K562 (cell line): ENCODE measurements at regions not wholly inside any gene's neighbourhood (a gene's known extent, or its start where the extent isn't known, plus 50 kb on each side); places are given as distances from the start of the nearest gene placed in this dataset.

Experiments used
- ATAC-seq: fragments of 200-7000 bp; cut with Tn5 transposase; 3 replicates; pipeline ENCODE4 v1.9.1; 2020; ENCODE audit warnings: moderate library complexity
- BruUV-seq: library from RNA; stranded (reverse); fragments of 400-500 nt; replicated peaks from 2 replicates; lab custom pipeline; 2021; lab: Mats Ljungman, UMichigan
- CTCF ChIA-PET: fragments of 300-600 bp; formaldehyde crosslinking; extraction: SDS; loops from one replicate; lab custom pipeline; 2021; ENCODE audit warnings: low intra/inter-chr PET ratio; lab: Yijun Ruan, JAX
- POLR2A ChIA-PET: fragments of 300-600, 350-650 bp; sonication (Branson Sonifier 250); formaldehyde crosslinking; extraction: SDS; loops from one replicate; lab custom pipeline; 2021; ENCODE audit warnings: antibody characterized with exemption, inconsistent platforms; lab: Yijun Ruan, JAX
- DNase-seq, 4 experiments: peaks; one replicate each; pipeline versions ENCODE4 v3.0.0 to v3.0.0-alpha.2; 2011 to 2018; ENCODE audit warnings: low spot score in 3 of 4, mixed read lengths in 3 of 4; ENCODE audit errors: extremely low read depth in 1 of 4
- FAIRE-seq: peaks from 2 replicates; lab custom pipeline; 2011; peaks lifted over from hg19 to GRCh38; lab: Jason Lieb, UNC
- H2AFZ ChIP-seq: 2 replicates; pipeline ENCODE4 v1.6.0; 2011; ENCODE audit warnings: low read depth, low read length, control low read depth, inconsistent platforms
- H3K27ac ChIP-seq: fragments of 200-600 bp; 3 replicates; pipeline ENCODE4 v1.8.0; 2011; ENCODE audit warnings: low read depth, mild to moderate bottlenecking, control low read depth, inconsistent platforms, low read length, moderate library complexity, mixed read lengths; ENCODE audit errors: extremely low read depth
- H3K27me3 ChIP-seq, 2 experiments: fragments of 300-600 bp in 1 of 2; 2 replicates in 1 of 2; 3 replicates in 1 of 2; pipeline versions ENCODE4 v1.6.0 to v1.8.0; 2011; ENCODE audit warnings: inconsistent platforms in 2 of 2, low read length in 2 of 2, mild to moderate bottlenecking in 1 of 2, mixed read lengths in 1 of 2, moderate library complexity in 1 of 2; ENCODE audit not compliant: control insufficient read depth in 2 of 2, insufficient read depth in 2 of 2
- H3K36me3 ChIP-seq: fragments of 300-600 bp; 3 replicates; pipeline ENCODE4 v1.8.0; 2011; ENCODE audit warnings: mild to moderate bottlenecking, low read length, inconsistent platforms; ENCODE audit not compliant: control insufficient read depth, insufficient read depth
- H3K4me1 ChIP-seq, 2 experiments: fragments of 200-600 bp in 1 of 2; replicated peaks in 1 of 2; 2 replicates in 1 of 2; 3 replicates in 1 of 2; pipeline versions ENCODE4 v1.5.1 to v1.8.0; 2011; ENCODE audit warnings: inconsistent platforms in 2 of 2, low read length in 2 of 2, mild to moderate bottlenecking in 1 of 2, mixed read lengths in 1 of 2, moderate library complexity in 1 of 2; ENCODE audit not compliant: control insufficient read depth in 2 of 2, insufficient read depth in 2 of 2
- H3K4me2 ChIP-seq: 2 replicates; pipeline ENCODE4 v1.6.1; 2011; ENCODE audit warnings: low read length, control low read depth, inconsistent platforms, mixed read lengths; ENCODE audit not compliant: insufficient read depth
- H3K4me3 ChIP-seq: fragments of 200-600 bp; sonication (generic), shearing (Covaris generic); 2 replicates; pipeline ENCODE4 v1.5.1; 2016; ENCODE audit warnings: control low read depth, inconsistent platforms
- H3K79me2 ChIP-seq: fragments of 200-600 bp; 3 replicates; pipeline ENCODE4 v1.8.0; 2011; ENCODE audit warnings: low read length, inconsistent platforms; ENCODE audit not compliant: control insufficient read depth, insufficient read depth
- H3K9ac ChIP-seq, 2 experiments: 2 replicates each; pipeline versions ENCODE4 v1.6.0 to v1.6.1; 2011; ENCODE audit warnings: low read depth in 2 of 2, low read length in 2 of 2, control low read depth in 1 of 2, inconsistent platforms in 1 of 2, mild to moderate bottlenecking in 1 of 2, mixed read lengths in 1 of 2; ENCODE audit not compliant: insufficient read depth in 1 of 2
- H3K9me1 ChIP-seq: one replicate; pipeline ENCODE4 v1.6.0; 2011; ENCODE audit warnings: inconsistent platforms, mild to moderate bottlenecking, low read length, moderate library complexity; ENCODE audit not compliant: control insufficient read depth, insufficient read depth
- H3K9me3 ChIP-seq: replicated peaks from 2 replicates; pipeline ENCODE4 v1.5.1; 2011; ENCODE audit warnings: low read depth, low read length, inconsistent platforms; ENCODE audit not compliant: control insufficient read depth, insufficient read depth
- H4K20me1 ChIP-seq: replicated peaks from 2 replicates; pipeline ENCODE4 v1.6.1; 2011; ENCODE audit warnings: low read length, inconsistent platforms, mixed read lengths; ENCODE audit not compliant: control insufficient read depth, insufficient read depth
- ATF3 ChIP-seq, 2 experiments: fragments of 450-650 bp in 1 of 2; sonication (generic) in 1 of 2; formaldehyde crosslinking in 1 of 2; IDR thresholded peaks in 1 of 2; conservative IDR thresholded peaks in 1 of 2; 2 replicates each; pipeline versions ENCODE4 v1.6.1 to v1.8.1; 2016 to 2023; ENCODE audit warnings: mild to moderate bottlenecking in 2 of 2, moderate library complexity in 2 of 2, inconsistent platforms in 1 of 2, missing genetic modification reagents in 1 of 2
- CCNT2 ChIP-seq: IDR thresholded peaks from 2 replicates; pipeline ENCODE4 v1.6.1; 2011; ENCODE audit warnings: borderline replicate concordance, low read depth, mild to moderate bottlenecking, moderate library complexity, mixed read lengths, low read length; ENCODE audit not compliant: insufficient read length; ENCODE audit errors: extremely low read depth
- CEBPG ChIP-seq, 3 experiments: fragments of 200-800 bp in 1 of 3; sonication (Bioruptor generic) in 1 of 3; sonication (generic) in 1 of 3; formaldehyde crosslinking in 1 of 3; IDR thresholded peaks in 2 of 3; conservative IDR thresholded peaks in 1 of 3; 2 replicates each; pipeline versions ENCODE4 v1.6.1 to v1.8.0; 2016 to 2022; ENCODE audit warnings: missing compliant biosample characterization in 2 of 3, missing genetic modification characterization in 2 of 3, mild to moderate bottlenecking in 1 of 3, missing genetic modification reagents in 1 of 3
- DPF2 ChIP-seq: fragments of 450-650 bp; IDR thresholded peaks from 2 replicates; pipeline ENCODE4 v1.6.1; 2016
- ELF1 ChIP-seq: fragments of 200-800 bp; sonication (Bioruptor generic); IDR thresholded peaks from 2 replicates; pipeline ENCODE4 v1.6.1; 2016; ENCODE audit warnings: missing genetic modification characterization, missing compliant biosample characterization
- GATA2 ChIP-seq: sonication (generic); formaldehyde crosslinking; IDR thresholded peaks from 2 replicates; pipeline ENCODE4 v1.4.0; 2020; ENCODE audit warnings: mild to moderate bottlenecking, missing genetic modification reagents
- KLF1 ChIP-seq: fragments of 450-650 bp; IDR thresholded peaks from 2 replicates; pipeline ENCODE4 v1.6.1; 2016; ENCODE audit warnings: missing genetic modification characterization, missing compliant biosample characterization
- NFATC3 ChIP-seq: fragments of 450-650 bp; IDR thresholded peaks from 2 replicates; pipeline ENCODE4 v1.6.1; 2017; ENCODE audit warnings: mild to moderate bottlenecking
- NKRF ChIP-seq: fragments of 450-650 bp; IDR thresholded peaks from 2 replicates; pipeline ENCODE4 v1.6.1; 2016; ENCODE audit warnings: borderline replicate concordance
- PML ChIP-seq: IDR thresholded peaks from 2 replicates; pipeline ENCODE4 v1.6.1; 2012; ENCODE audit warnings: low read length, inconsistent platforms
- RBM17 ChIP-seq: fragments of 200-400 bp; formaldehyde crosslinking; IDR thresholded peaks from 2 replicates; pipeline ENCODE4 v1.6.1; 2017; ENCODE audit warnings: low read depth, mild to moderate bottlenecking, low read length, borderline replicate concordance
- SIX5 ChIP-seq, 2 experiments: IDR thresholded peaks; 2 replicates each; pipeline ENCODE4 v1.6.1; 2011; ENCODE audit warnings: low read length in 2 of 2, borderline replicate concordance in 1 of 2, low read depth in 1 of 2, mild to moderate bottlenecking in 1 of 2, moderate library complexity in 1 of 2; ENCODE audit not compliant: insufficient read depth in 1 of 2
- SMC3 ChIP-seq: conservative IDR thresholded peaks from 2 replicates; pipeline ENCODE4 v1.6.1; 2011; ENCODE audit warnings: low read depth, low read length, improper control_type of control experiment; ENCODE audit not compliant: insufficient read depth
- SRSF7 ChIP-seq: fragments of 200-400 bp; formaldehyde crosslinking; optimal IDR thresholded peaks from 2 replicates; pipeline ENCODE3; 2017; ENCODE audit warnings: mild to moderate bottlenecking, low read depth, low read length
- TFAM ChIP-seq: fragments of 250-450 bp; sonication (Bioruptor Pico); conservative IDR thresholded peaks from 2 replicates; pipeline ENCODE4 v1.5.0; 2021; ENCODE audit warnings: mild to moderate bottlenecking, moderate library complexity
- YY1 ChIP-seq, 3 experiments: IDR thresholded peaks; 2 replicates each; pipeline ENCODE4 v1.6.1; 2011; ENCODE audit warnings: low read length in 2 of 3, mild to moderate bottlenecking in 2 of 3, moderate library complexity in 2 of 3, borderline replicate concordance in 1 of 3, control low read depth in 1 of 3, low read depth in 1 of 3; ENCODE audit not compliant: insufficient read depth in 3 of 3, insufficient replicate concordance in 2 of 3, control insufficient read depth in 1 of 3, insufficient read length in 1 of 3; ENCODE audit errors: extremely low read depth in 1 of 3
- ZC3H8 ChIP-seq: fragments of 450-650 bp; IDR thresholded peaks from 2 replicates; pipeline ENCODE4 v1.6.1; 2017
- ZEB2 ChIP-seq: fragments of 450-650 bp; IDR thresholded peaks from 2 replicates; pipeline ENCODE4 v1.6.1; 2016
- ZNF232 ChIP-seq: sonication (generic); formaldehyde crosslinking; IDR thresholded peaks from 2 replicates; pipeline ENCODE4 v1.8.0; 2022; ENCODE audit warnings: mild to moderate bottlenecking, missing genetic modification reagents
- WGBS: fragments of 100-300 bp; shearing (Covaris generic); methylation state at CpG from one replicate; pipeline ENCODE4 v1.1.6; 2016; ENCODE audit warnings: low coverage, mixed read lengths; ENCODE audit not compliant: insufficient coverage; ENCODE audit errors: missing lambda C conversion rate; 5-methylcytosine and 5-hydroxymethylcytosine counted together
- in situ Hi-C: fragments of 300-500 bp; cut with MboI; formaldehyde crosslinking; loops from 4 replicates; pipeline ENCODE4 v1.15.0; 2018; ENCODE audit warnings: inconsistent platforms, mixed read lengths
- intact Hi-C: fragments of 100-400 bp; cut with micrococcal nuclease; formaldehyde crosslinking; loops from 2 replicates; pipeline ENCODE4 v1.14.2; 2022

- no peak for TF ChIP-seq NKRF
- no peak for TF ChIP-seq ZEB2
- no peak for TF ChIP-seq KLF1 (tag)
- no peak for TF ChIP-seq ZNF232 (CRISPR knock-in tag)
- no peak for TF ChIP-seq TFAM (CRISPR knock-in tag)
- TF ChIP-seq SIX5 (IDR thresholded peaks at IDR 0.05; ENCODE audit: borderline replicate concordance in 1 of 2, insufficient read depth in 1 of 2, low read depth in 1 of 2, low read length in 2 of 2) = no peak
These were observed 923.0 kb upstream of the SEMA6A start (continued) for GRCh38 chr5:117497601-117498000.

GRCh38 chr5:117496801-117497200 lies 922.2 kb upstream of the SEMA6A start:
- no peaks in the 10 kb centered on the region for H3K27me3 ChIP-seq
- H4K20me1 ChIP-seq = no peaks in the 10 kb centered on the region
- WGBS = 0% methylated on average over 1 of the region's 1 CpG
- in situ Hi-C loops = no loop called here
- POLR2A ChIA-PET = no interaction called here
- H3K9me3 ChIP-seq = peaks cover 2% of the 10 kb centered on the region; the same call in 1 of the 2 replicates
- ATAC-seq (no peak), DNase-seq (no peak), FAIRE-seq (no peak)
- H3K4me2 ChIP-seq = no peak overlapping the region
- TF ChIP-seq ELF1 (tag) = no peak
- TF ChIP-seq ATF3 (IDR thresholded peaks at IDR 0.05) = no peak
- TF ChIP-seq ATF3 (CRISPR knock-in tag; conservative IDR thresholded peaks at IDR 0.05) = no peak
- no peak for TF ChIP-seq RBM17
- TF ChIP-seq TFAM (CRISPR knock-in tag) = no peak
- TF ChIP-seq CCNT2 = no peak
- no peak for TF ChIP-seq GATA2 (CRISPR knock-in tag)
- TF ChIP-seq YY1 (IDR thresholded peaks at IDR 0.05; ENCODE audit: borderline replicate concordance in 1 of 3, control insufficient read depth in 1 of 3, extremely low read depth in 1 of 3, insufficient read depth in 3 of 3, insufficient read length in 1 of 3, insufficient replicate concordance in 2 of 3, low read depth in 1 of 3, low read length in 2 of 3) = no peak
- no peak for TF ChIP-seq ZC3H8
- TF ChIP-seq DPF2 = no peak
- TF ChIP-seq SMC3 = no peak
- TF ChIP-seq CEBPG (CRISPR knock-in tag; IDR thresholded peaks at IDR 0.05) = no peak
- no peak for TF ChIP-seq CEBPG (tag; conservative IDR thresholded peaks at IDR 0.05 in 1 of 2, IDR thresholded peaks at IDR 0.05 in 1 of 2)
- no peak for TF ChIP-seq NFATC3
- TF ChIP-seq PML = no peak
- TF ChIP-seq SRSF7 = no peak
- no peaks in the 10 kb centered on the region for H3K36me3 ChIP-seq
- no TSS peak for BruUV-seq
- H3K9ac ChIP-seq = no peak overlapping the region
- no peak overlapping the region for H3K4me3 ChIP-seq
- intact Hi-C loops = no loop called here
- CTCF ChIA-PET = no interaction called here
- H3K9me1 ChIP-seq = no peaks in the 10 kb centered on the region
- H3K27ac ChIP-seq = no peak overlapping the region
- no peak overlapping the region for H2AFZ ChIP-seq
- H3K79me2 ChIP-seq = no peaks in the 10 kb centered on the region
- H3K4me1 ChIP-seq = no peaks in the 10 kb centered on the region
